ENCODE measurements at regions not wholly inside any gene's neighbourhood (a gene's known extent, or its start where the extent isn't known, plus 50 kb on each side); places are given as distances from the start of the nearest gene placed in this dataset.
"Not testable (repeated sequence)": the region's sequence is repeated elsewhere in the genome, so short reads cannot be mapped to it uniquely, and the experiment has no call there.

DNA sequence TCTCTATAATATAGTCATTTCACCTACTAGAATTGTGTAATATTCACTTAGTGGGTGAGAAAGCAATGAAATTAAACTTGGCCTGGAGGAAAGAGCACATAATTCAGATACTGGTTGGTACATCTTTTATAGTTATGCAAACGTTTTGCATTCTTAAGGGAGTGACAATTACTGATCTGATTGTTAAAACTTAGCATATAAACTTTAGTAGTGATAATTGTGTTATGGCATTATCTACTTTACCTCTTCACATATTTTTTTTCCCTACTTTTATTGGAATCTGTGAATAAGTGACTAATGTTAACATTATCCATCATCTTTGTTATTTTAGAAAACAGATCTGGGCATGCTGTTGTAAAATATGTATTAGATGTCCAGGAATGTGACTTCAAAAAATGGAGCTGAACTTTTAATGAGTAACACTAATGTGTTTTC, 217.4 kb upstream of the GIMD1 start:
- FAIRE-seq, result no peak

DNA sequence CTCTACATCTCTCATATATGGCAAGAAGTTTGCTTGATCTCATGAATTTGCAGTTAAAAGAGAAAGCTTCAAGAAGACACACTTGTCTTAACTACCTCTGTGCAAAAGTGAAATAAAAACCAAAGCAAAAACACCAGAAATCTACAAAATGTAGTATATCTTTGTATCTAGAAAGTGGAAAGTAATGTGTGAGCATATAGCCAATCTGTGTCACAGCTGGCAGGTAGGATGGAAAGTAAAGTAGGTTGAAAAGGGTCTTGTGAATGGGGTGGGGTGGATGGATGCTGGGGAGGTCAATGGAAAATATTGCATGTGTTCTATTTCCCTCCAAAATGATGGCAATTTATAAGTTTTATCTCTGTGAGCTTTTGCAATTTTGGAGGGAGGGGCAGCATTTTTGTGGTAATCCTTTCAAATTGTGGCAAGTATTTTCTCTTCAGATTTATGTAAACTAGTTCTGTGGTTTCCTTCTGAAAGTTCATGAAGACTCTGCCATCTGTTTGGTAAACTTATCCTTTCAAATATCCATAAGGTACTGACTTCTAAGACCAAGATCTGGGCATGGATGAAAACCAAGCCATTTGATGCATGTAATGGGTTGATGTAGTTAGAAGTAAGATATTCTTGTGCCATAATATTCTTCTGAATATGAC, 215.9 kb upstream of the GIMD1 start:
- no peak for FAIRE-seq

DNA sequence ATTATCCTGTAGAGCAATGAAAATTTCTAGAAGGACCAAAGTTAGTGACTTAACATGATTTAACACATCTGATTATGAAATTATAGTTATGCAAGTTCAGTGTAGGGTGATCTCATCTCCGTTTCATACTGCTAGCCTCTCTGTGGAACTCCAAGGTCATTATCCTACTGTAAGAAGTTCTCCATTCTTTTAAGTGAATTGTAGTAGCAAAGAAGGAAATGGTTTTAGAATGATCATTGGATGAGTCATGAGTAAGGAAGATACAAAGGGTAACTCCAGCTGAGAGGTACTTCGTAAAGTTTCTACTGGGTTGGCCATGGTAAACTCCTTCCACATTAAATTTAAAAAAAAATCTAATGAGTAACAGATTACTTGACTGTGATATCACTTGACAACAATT, 215.0 kb upstream of the GIMD1 start:
- FAIRE-seq, result no peak

DNA sequence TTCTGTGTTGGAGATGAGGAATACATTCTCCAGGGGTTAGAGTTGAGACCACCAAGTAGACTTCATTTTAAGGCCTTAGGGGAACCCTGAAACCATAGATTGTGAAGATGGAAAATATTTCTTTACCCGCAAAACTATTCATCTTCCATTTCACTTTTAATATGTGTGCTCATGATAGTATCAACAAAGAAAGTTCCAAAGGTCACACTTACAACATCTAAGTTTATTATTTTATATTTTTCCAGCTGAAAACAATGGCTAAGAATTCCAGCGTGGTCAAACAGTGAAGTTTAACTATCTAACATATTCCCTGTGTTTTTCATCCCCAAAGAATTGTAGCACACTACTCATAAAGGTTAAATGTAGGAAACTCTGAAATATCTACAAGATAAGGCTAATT, 214.5 kb upstream of the GIMD1 start:
- no peak for FAIRE-seq

DNA sequence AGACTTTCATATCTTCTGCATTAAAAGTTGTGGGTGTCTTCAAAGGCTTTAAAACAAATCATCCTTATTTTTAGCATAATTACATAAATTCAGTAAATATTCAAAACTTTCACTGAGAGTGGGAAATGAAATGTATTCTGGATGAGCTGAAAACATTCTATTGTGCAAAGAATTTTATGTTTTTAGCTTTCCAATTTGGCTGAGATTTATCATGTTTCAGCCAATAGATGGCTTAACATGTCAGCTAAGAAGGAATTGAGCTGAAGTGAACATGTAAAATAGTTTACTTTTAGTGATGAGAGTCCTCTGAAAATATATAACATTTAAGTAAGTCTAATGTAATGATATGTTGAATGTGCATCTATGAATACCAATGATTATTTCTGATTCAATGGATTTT, 213.5 kb upstream of the GIMD1 start:
- FAIRE-seq, result no peak

DNA sequence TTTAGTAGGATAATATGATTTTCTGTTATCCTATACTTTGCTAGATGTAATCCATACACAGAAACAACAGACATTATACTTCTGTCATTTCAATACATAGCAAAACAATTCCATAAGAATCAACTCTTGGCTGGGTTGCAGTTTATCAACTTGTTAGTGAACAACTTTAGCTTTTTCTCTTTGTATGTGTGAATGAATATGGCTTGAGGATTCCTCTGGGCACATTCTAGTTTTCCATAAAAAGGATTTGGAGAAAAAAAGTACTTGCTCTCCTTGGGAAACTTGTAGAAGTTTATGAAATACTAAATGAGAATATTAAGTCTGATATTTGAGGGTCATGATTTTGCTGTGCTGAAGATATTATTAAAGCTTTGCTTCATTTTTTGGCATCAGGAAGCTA, 210.7 kb upstream of the GIMD1 start:
- FAIRE-seq, result no peak

DNA sequence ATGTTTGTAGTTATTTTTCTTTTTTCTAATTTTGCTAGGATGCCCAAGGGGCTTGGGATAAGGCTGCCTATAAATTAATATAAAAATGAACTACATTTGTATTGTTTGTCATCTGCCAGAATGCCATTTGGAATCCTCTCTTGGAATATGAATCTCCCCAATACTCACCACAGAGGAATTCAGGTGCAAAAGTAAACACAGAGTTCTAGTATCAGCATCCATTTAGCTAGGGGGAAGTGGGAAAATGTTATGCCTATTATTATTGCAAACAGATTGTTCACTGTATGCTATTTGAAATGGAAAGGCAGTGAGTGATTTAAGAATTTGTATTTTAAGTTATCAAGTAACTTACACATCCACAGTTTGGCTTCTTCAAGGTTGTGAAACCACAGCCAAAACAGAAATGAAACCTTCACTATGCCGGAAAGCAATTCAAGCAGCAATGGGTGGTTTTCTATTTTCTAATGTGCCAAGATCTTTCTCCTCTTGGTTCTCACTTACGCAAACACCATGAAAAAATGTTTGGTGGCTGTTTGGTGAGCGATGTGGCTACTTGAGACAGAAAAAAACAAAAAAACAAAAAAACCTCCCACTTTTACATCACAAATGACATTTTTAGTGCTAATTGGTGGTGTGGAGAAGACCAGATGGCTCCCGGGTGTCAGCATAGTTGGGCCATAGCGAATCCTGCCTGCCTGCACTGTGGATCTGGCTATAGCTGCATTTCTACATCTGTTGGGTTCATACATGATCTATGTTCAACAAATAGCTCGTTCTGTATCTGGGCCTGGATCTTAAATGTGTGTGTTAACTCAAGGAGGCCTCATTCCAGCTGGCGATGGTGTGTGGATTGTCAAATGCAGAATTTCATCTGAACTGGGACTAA, 200.8 kb upstream of the GIMD1 start:
- FAIRE-seq, result no peak

DNA sequence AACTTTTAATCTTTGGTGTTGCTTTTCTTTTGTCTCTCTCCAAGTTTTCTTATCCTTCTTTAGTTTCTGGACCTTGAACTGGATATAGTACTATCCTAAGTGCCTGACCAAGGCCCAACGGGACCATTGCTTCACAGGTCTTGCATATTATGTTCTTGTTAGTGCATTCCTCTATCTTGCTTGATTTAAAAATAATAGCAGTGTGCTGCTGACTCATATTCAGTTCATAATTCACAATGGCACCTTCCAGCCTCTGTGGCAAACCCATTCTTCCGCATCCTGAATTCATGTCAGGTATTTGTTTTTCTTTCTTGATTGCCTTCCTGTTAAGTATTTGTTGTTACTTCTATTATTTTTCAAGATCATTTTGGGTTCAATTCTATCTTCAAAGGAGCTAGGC, 197.1 kb upstream of the GIMD1 start:
- FAIRE-seq, result no peak

DNA sequence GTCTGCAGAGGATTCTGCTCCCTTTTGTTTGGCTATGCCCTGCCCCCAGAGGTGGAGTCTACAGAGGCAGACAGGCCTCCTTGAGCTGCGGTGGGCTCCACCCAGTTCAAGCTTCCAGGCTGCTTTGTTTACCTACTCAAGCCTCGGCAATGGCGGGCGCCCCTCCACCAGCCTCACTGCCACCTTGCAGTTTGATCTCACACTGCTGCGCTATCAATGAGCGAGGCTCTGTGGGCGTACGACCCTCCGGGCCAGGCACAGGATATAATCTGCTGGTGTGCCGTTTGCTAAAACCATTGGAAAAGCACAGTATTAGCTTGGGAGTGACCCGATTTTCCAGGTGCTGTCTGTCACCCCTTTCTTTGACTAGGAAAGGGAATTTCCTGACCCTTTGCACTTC, 195.1 kb upstream of the GIMD1 start:
- FAIRE-seq, result not testable (repeated sequence)

DNA sequence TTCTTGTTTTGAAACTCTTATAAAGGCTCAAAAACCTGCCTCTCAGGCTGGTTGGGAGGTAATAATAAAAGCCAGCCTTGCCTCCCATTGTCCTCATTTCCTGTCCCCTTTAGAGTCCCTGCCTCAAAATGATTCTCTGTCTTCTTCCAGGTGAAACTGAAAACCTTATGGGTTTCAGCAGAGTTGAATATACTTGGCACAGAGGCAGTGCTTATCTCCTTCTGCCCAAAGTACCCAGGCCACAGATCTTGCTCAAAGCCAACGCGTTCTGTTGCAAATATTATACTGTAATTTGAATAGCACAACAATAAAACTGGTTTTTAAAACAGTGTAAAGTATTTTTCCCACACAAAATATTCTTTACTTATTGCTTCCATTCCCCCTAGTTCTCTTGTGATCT, 183.1 kb upstream of the GIMD1 start:
- FAIRE-seq, result no peak

DNA sequence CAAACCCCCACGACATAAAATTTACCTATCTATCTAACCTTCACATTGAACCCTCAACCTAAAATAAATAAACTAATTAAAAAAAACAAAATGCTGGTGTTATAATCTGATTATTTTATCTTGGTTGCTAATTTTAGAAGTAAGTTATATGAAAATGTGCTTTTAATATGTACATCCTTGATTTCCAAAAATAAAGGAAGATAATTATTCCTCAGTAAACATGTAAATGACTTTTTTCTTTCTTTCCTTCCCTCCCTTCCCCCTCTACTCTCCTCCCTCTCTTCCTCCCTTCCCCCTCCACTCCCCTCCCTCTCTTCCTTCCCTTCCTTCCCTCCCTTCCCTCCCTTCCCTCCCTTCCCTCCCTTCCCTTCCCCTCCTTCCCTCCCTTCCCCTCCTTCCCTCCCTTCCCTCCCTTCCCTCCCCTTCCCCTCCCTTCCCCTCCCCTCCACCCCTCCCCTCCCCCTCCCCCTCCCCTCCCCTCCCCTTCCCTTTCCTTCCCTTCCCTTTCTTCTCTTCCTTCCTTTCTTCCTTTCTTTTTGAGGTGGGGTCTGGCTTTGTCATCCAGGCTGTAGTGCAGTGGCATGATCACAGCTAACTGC, 180.0 kb upstream of the GIMD1 start:
- FAIRE-seq, result no peak

DNA sequence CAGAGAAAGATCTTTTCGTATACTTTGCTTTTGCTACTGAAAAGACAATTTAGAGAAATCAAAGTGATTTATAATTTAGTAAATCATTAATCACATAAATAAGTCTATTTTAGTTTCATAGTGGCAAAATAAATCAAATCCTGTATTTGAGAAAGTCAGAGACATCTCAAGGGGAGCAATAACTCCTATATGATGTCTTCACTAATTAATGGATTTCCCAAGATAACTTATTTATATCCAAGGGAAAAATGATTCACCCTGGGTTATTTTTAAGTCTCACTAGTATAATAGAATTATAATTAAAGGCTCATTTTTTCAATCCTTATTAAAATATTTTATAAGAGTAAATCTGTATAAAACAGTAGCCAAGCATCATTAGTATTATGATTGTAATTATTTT, 177.8 kb upstream of the GIMD1 start:
- FAIRE-seq, result no peak

DNA sequence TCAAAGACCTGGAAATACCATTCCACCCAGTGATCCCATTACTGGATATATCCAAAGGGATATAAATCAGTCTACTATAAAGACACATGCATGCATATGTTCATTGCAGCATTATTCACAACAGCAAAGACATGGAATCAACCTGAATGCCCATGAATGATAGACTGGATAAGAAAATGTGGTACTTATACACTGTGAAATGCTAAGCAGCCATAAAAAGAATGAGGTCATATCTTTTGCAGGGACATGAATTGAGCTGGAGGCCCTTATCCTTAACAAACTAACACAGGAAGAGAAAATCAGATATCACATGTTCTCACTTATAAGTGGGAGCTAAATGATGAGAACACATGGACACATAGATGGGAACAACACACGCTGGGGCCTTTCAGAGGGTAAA, 174.0 kb upstream of the GIMD1 start:
- not testable (repeated sequence) for FAIRE-seq

DNA sequence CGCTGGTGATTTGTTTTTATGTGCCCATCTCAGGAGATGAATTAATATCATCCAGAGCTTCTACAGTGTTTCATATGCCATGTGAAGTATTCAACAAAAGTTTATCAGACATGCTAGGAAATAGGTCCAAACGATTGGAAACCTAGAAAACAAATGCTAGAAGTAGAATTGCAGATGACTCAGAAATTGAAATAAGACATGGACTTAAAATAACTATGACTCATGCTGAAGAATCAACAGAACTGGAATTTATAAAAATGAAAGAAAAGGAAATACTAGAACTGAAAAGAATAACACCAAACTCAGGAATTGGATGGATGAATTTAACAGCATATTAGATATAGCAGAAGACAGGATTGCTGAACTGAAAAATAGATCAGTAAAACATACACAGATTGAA, 172.7 kb upstream of the GIMD1 start:
- FAIRE-seq, result no peak

DNA sequence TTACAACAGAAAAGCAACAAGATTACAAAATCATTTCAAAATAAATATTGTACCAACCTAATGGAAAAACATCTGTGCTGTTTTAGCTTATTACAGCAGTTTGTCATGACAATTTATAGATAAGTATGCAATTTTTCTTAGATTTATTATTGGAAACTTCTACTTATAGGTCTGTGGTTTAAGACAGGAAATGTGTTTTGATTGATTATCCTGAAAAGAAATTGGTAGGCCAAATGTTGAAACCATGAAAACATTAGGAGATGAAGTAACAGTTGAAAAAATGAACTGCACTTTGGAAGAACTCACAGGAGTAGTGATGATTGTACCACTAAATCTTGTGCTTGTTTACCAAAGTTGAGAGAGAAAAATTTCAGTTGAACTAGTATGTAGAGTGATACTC, 162.2 kb upstream of the GIMD1 start:
- no peak for FAIRE-seq

DNA sequence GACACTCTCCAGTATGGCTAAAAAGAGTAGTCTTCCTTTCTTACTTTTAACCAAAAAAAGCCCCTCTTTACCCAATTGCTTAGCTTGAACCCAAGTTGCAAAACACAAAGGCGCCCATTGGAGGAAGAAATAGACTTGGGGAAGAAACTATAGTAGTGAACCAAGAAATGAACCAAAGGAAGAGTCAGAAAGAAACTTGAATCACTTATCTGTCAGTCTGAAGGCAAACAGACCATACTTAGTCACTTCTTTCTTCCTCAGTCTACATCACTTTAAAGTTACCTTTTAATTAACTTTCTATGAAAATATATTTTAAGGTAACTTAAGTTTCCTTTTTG, 161.4 kb upstream of the GIMD1 start:
- no peak for FAIRE-seq

DNA sequence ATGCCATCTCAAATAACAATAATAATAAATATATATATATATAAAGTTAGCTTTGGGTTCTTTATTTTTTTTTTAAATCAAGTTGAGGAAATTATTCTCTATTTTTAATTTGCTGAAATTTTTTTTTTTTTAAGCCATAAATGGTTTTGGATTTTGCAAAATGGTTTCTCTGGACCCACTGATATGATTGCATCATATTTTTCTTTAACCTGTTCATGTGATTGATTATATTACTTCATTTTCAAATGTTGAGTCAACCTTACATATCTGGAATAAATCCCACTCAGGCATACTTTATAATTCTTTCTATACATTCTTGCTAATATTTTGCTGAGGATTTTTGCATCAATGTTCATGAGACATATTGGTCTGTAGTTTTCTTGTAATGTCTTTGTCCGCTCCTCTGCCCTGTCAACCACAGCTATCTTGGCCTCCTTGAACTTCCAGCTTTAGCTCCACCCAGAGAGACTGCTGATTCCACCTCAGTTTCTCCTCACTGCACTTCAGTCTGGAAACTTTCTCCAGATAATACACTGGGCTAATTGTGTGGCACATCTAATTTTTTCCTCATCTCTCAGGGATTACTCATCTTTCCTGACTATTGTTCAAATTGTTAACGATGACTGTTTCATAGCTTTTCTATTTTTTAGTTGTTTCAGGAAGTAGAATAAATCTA, 160.9 kb upstream of the GIMD1 start:
- FAIRE-seq, result no peak

DNA sequence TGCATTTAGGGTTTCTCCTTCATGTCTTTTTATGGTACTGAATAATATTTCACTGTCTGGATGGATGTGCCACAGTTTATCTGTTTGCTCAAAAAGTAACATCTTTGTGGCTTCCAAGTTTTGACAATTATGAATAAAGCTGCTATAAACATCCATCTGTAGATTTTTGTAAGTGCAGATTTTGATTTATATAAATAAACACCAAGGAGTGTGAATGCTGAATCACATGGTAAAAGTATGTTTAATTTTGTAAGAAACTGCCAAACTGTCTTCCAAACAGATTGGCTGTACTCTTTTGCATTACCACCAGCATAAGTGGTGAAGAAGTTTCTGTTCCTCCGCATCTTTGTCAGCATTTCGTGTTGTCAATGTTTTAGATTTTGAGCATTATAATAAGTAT, 158.7 kb upstream of the GIMD1 start:
- FAIRE-seq, result no peak

DNA sequence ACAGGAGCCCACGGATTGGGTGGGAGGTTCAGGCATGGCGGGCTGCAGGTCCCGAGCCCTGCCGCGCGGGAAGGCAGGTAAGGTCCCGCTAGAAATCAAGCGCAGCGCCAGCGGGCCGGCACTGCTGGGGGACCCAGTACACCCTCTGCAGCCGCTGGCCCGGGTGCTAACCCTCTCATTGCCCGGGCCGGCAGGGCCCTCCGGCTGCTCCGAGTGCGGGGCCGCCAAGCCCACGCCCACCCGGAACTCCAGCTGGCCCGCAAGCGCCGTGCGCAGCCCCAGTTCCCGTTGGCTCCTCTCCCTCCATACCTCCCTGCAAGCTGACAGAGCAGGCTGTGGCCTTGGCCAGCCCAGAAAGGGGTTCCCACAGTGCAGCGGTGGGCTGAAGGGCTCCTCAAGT, 156.8 kb upstream of the GIMD1 start:
- FAIRE-seq, result not testable (repeated sequence)

DNA sequence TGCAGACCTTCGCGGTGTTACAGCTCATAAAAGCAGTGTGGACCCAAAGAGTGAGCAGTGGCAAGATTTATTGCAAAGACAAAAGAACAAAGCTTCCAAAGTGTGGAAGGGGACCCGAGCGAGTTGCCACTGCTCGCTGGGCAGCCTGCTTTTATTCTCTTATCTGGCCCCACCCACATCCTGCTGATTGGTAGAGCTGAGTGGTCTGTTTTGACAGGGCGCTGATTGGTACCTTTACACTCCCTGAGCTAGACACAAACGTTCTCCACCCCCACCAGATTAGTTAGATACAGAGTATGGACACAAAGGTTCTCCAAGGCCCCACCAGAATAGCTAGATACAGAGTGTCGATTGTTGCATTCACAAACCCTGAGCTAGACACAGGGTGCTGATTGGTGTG, 156.2 kb upstream of the GIMD1 start:
- not testable (repeated sequence) for FAIRE-seq

DNA sequence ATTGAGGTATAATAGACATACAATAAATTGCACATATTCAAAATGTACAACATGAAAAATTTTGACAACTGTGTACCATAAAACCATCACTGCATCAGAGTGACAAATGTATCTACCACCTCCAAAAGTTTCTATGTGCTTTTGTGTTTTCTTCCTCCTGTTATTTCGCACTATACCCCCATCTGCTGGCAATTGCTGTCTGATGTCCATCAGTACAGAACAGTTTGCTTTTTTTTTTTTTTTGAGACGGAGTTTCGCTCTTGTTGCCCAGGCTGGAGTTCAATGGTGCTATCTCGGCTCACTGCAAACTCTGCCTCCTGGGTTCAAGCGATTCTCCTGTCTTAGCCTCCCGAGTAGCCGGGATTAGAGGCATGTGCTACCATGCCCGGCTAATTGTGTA, 154.3 kb upstream of the GIMD1 start:
- no peak for FAIRE-seq

DNA sequence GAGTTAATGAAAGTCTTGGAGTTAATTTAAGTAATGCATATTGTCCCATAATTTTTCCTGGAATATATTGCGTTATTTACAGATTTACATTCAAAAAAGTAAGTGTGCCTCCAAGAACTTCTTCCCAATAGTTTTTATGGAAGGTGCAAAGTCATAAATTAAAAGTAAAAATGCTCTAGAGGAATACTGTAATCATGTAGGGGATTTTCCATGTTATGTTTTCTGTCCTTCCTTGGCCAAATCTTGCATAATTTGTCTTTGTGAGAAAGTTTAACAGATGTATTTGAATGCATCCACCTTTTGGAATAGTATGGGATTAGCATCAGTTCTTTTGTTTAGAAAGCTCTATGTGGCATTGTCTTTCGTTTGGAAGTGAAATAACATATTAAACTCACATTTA, 144.1 kb upstream of the GIMD1 start:
- FAIRE-seq, result no peak

DNA sequence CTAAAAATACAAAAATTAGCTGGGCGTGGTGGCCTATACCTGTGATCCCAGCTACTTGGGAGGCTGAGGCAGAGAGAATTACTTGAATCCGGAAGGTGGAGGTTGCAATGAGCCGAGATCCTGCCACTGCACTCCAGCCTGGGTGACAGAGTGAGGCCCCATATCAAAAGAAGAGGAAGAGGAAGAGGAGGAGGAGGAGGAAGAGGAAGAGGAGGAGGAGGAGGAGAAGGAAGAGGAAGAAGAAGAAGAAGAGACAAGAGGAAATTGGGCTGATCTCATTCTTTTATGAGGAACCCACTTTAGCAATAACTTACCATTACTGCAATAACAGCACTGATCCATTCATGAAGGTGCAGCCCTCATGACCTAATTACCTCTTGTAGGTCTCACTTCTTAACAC, 138.9 kb upstream of the GIMD1 start:
- no peak for FAIRE-seq
